Hepatocyte (in vitro differentiated cells): ENCODE measurements at regions not wholly inside any gene's neighbourhood (a gene's known extent, or its start where the extent isn't known, plus 50 kb on each side); places are given as distances from the start of the nearest gene placed in this dataset.

Experiments used
- CTCF ChIP-seq: fragments of 200-600 bp; sonication (generic); IDR thresholded peaks from 2 replicates; pipeline ENCODE4 v1.5.1; 2016; ENCODE audit warnings: antibody characterized with exemption, mild to moderate bottlenecking; ENCODE audit not compliant: poor library complexity
- EZH2 ChIP-seq: fragments of 200-600 bp; sonication (generic); IDR thresholded peaks from 2 replicates; pipeline ENCODE4 v1.6.1; 2016; ENCODE audit warnings: antibody characterized with exemption, mild to moderate bottlenecking, borderline replicate concordance
- EZH2phosphoT487 ChIP-seq: fragments of 200-600 bp; sonication (generic); IDR thresholded peaks from one replicate; pipeline ENCODE4 v1.6.1; 2018; ENCODE audit warnings: antibody characterized with exemption, mild to moderate bottlenecking, low read depth, moderate library complexity; ENCODE audit not compliant: unreplicated experiment, severe bottlenecking

GRCh38 chr12:125283521-125283920 is 218.3 kb downstream of the AACS start:
- TF ChIP-seq CTCF (no peak), EZH2phosphoT487 (no peak), EZH2 (no peak)
